ENCODE measurements at regions not wholly inside any gene's neighbourhood (a gene's known extent, or its start where the extent isn't known, plus 50 kb on each side); places are given as distances from the start of the nearest gene placed in this dataset.

DNA sequence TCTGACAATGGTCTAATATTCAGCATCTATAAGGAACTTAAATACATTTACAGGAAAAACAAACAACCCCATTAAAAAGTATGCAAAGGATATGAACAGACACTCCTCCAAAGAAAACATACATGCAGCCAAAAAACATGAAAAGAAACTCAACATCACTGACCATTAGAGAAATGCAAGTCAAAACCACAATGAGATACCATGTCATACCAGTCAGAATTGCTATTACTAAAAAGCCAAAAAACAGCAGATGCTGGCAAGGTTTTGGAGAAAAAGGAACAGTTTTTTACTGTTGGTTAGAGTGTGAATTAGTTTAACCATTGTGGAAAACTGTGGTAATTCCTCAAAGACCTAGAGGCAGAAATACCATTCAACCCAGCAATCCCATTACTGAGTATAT is 339.0 kb upstream of the ADGRB3 start:
- DNase-seq (ENCODE audit: low read depth, low spot score) = no peak
- H3K9ac ChIP-seq (ENCODE audit: control insufficient read depth, insufficient read depth, low read length) = no peak overlapping the region
- ChIA-PET RAD21 (ENCODE audit: unreplicated experiment) (no interaction called here), POLR2A (no interaction called here), CTCF (no interaction called here), SMC1A (ENCODE audit: uncharacterized antibody, unreplicated experiment) (no interaction called here)
- no peak for ATAC-seq
- H3K27me3 ChIP-seq (replicated peaks in 1 of 2; ENCODE audit: control insufficient read depth in 2 of 2, insufficient read depth in 2 of 2, low read length in 1 of 2) = no peaks in the 10 kb centered on the region
- no peaks in the 10 kb centered on the region for H3K79me2 ChIP-seq (ENCODE audit: control insufficient read depth, insufficient read depth, low read length)
- TF ChIP-seq BMI1 (IDR thresholded peaks at IDR 0.05; ENCODE audit: borderline replicate concordance) (no peak), BCL11A (IDR thresholded peaks at IDR 0.05; ENCODE audit: low read depth, low read length) (no peak), ZBED1 (IDR thresholded peaks at IDR 0.05; ENCODE audit: borderline replicate concordance) (no peak), MEF2A (IDR thresholded peaks at IDR 0.05; ENCODE audit: insufficient read depth, low read depth, low read length) (no peak), PML (IDR thresholded peaks at IDR 0.05; ENCODE audit: low read length) (no peak), SRF (IDR thresholded peaks at IDR 0.05; ENCODE audit: low read depth in 2 of 2, low read length in 2 of 2) (no peak), TAF1 (IDR thresholded peaks at IDR 0.05; ENCODE audit: borderline replicate concordance, low read depth, low read length) (no peak), ESRRA (IDR thresholded peaks at IDR 0.05; ENCODE audit: low read length) (no peak), SMARCA5 (IDR thresholded peaks at IDR 0.05) (no peak), YY1 (IDR thresholded peaks at IDR 0.05; ENCODE audit: low read depth, low read length) (no peak), MYB (IDR thresholded peaks at IDR 0.05; ENCODE audit: borderline replicate concordance, low read depth, low read length) (no peak)
- TF ChIP-seq, protein P1, sequence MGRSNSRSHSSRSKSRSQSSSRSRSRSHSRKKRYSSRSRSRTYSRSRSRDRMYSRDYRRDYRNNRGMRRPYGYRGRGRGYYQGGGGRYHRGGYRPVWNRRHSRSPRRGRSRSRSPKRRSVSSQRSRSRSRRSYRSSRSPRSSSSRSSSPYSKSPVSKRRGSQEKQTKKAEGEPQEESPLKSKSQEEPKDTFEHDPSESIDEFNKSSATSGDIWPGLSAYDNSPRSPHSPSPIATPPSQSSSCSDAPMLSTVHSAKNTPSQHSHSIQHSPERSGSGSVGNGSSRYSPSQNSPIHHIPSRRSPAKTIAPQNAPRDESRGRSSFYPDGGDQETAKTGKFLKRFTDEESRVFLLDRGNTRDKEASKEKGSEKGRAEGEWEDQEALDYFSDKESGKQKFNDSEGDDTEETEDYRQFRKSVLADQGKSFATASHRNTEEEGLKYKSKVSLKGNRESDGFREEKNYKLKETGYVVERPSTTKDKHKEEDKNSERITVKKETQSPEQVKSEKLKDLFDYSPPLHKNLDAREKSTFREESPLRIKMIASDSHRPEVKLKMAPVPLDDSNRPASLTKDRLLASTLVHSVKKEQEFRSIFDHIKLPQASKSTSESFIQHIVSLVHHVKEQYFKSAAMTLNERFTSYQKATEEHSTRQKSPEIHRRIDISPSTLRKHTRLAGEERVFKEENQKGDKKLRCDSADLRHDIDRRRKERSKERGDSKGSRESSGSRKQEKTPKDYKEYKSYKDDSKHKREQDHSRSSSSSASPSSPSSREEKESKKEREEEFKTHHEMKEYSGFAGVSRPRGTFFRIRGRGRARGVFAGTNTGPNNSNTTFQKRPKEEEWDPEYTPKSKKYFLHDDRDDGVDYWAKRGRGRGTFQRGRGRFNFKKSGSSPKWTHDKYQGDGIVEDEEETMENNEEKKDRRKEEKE (IDR thresholded peaks at IDR 0.05) = no peak
- TF ChIP-seq, protein P2, sequence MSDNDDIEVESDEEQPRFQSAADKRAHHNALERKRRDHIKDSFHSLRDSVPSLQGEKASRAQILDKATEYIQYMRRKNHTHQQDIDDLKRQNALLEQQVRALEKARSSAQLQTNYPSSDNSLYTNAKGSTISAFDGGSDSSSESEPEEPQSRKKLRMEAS (IDR thresholded peaks at IDR 0.05; ENCODE audit: low read depth, low read length) = no peak
- TF ChIP-seq, protein P3, sequence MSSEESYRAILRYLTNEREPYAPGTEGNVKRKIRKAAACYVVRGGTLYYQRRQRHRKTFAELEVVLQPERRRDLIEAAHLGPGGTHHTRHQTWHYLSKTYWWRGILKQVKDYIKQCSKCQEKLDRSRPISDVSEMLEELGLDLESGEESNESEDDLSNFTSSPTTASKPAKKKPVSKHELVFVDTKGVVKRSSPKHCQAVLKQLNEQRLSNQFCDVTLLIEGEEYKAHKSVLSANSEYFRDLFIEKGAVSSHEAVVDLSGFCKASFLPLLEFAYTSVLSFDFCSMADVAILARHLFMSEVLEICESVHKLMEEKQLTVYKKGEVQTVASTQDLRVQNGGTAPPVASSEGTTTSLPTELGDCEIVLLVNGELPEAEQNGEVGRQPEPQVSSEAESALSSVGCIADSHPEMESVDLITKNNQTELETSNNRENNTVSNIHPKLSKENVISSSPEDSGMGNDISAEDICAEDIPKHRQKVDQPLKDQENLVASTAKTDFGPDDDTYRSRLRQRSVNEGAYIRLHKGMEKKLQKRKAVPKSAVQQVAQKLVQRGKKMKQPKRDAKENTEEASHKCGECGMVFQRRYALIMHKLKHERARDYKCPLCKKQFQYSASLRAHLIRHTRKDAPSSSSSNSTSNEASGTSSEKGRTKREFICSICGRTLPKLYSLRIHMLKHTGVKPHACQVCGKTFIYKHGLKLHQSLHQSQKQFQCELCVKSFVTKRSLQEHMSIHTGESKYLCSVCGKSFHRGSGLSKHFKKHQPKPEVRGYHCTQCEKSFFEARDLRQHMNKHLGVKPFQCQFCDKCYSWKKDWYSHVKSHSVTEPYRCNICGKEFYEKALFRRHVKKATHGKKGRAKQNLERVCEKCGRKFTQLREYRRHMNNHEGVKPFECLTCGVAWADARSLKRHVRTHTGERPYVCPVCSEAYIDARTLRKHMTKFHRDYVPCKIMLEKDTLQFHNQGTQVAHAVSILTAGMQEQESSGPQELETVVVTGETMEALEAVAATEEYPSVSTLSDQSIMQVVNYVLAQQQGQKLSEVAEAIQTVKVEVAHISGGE (CRISPR knock-in tag; IDR thresholded peaks at IDR 0.05) = no peak
- TF ChIP-seq, protein P4, sequence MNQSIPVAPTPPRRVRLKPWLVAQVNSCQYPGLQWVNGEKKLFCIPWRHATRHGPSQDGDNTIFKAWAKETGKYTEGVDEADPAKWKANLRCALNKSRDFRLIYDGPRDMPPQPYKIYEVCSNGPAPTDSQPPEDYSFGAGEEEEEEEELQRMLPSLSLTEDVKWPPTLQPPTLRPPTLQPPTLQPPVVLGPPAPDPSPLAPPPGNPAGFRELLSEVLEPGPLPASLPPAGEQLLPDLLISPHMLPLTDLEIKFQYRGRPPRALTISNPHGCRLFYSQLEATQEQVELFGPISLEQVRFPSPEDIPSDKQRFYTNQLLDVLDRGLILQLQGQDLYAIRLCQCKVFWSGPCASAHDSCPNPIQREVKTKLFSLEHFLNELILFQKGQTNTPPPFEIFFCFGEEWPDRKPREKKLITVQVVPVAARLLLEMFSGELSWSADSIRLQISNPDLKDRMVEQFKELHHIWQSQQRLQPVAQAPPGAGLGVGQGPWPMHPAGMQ (IDR thresholded peaks at IDR 0.05; ENCODE audit: borderline replicate concordance) = no peak
- H3K36me3 ChIP-seq (ENCODE audit: control insufficient read depth in 2 of 2, insufficient read depth in 2 of 2, low read length in 1 of 2) = no peaks in the 10 kb centered on the region
- BruUV-seq (replicated peaks) = no TSS peak
- no peaks in the 10 kb centered on the region for H4K20me1 ChIP-seq (ENCODE audit: control insufficient read depth, insufficient read depth)
- no peak overlapping the region for H3K27ac ChIP-seq (ENCODE audit: control insufficient read depth, insufficient read depth)
- in situ Hi-C loops (cut with MboI) = no loop called here
- H3K4me3 ChIP-seq = no peak overlapping the region
- H3K4me1 ChIP-seq (ENCODE audit: control insufficient read depth, insufficient read depth, low read length) = no peaks in the 10 kb centered on the region
- intact Hi-C loops (cut with micrococcal nuclease; ENCODE audit: unreplicated experiment) = no loop called here
- no peaks in the 10 kb centered on the region for H3K9me3 ChIP-seq (replicated peaks; ENCODE audit: control insufficient read depth, insufficient read depth, low read length)
- H3K4me2 ChIP-seq (ENCODE audit: control insufficient read depth, insufficient read depth) = no peak overlapping the region
- no peak overlapping the region for H2AFZ ChIP-seq (ENCODE audit: control insufficient read depth, low read depth, low read length)
- FAIRE-seq = no peak
